ENCODE measurements at regions not wholly inside any gene's neighbourhood (a gene's known extent, or its start where the extent isn't known, plus 50 kb on each side); places are given as distances from the start of the nearest gene placed in this dataset.
"Not testable (repeated sequence)": the region's sequence is repeated elsewhere in the genome, so short reads cannot be mapped to it uniquely, and the experiment has no call there.

- intact Hi-C loops (cut with DNase I): no loop called here
- Histone ChIP-seq H3K4me1 (peaks cover 3% of the 10 kb centered on the region), H3K27ac (no peak overlapping the region), H3K36me3 (replicated peaks in 1 of 2; ENCODE audit: insufficient read depth in 1 of 2, low read depth in 2 of 2) (no peaks in the 10 kb centered on the region), H3K9me3 (no peaks in the 10 kb centered on the region), H3K4me3 (no peak overlapping the region), H3K27me3 (no peaks in the 10 kb centered on the region)
- 40 to 46% methylated on average over 6 of the region's 6 CpGs for WGBS, 2 donors
- DNase-seq (no peak), ATAC-seq (peak; percentile 24)
- TF ChIP-seq POLR2A (IDR thresholded peaks at IDR 0.05): no peak
- TF ChIP-seq CTCF (IDR thresholded peaks at IDR 0.05): no peak
Measured at GRCh38 chr2:236785611-236786057, 216.0 kb downstream of the ACKR3 start.

- TF ChIP-seq CTCF (IDR thresholded peaks at IDR 0.05) (no peak), POLR2A (IDR thresholded peaks at IDR 0.05) (no peak)
- no peak overlapping the region for H3K27ac ChIP-seq
Measured at GRCh38 chr2:236786751-236787150, 217.1 kb downstream of the ACKR3 start.

GRCh38 chr2:236787376-236787775 is 217.8 kb downstream of the ACKR3 start:
- ATAC-seq; DNase-seq; H3K9me3 ChIP-seq; H3K27ac ChIP-seq; H3K4me1 ChIP-seq; H3K4me3 ChIP-seq; H3K27me3 ChIP-seq; H3K36me3 ChIP-seq (replicated peaks in 1 of 2; ENCODE audit: insufficient read depth in 1 of 2, low read depth in 2 of 2); intact Hi-C loops (cut with DNase I): not testable (repeated sequence)
- 84 to 86% methylated on average over 5 of the region's 5 CpGs for WGBS, 2 donors

More at GRCh38 chr2:236786751-236787150, 217.1 kb downstream of the ACKR3 start:
- intact Hi-C loops (cut with DNase I): no loop called here
- Histone ChIP-seq H3K4me3 (no peak overlapping the region), H3K27me3 (no peaks in the 10 kb centered on the region), H3K36me3 (replicated peaks in 1 of 2; ENCODE audit: insufficient read depth in 1 of 2, low read depth in 2 of 2) (no peaks in the 10 kb centered on the region), H3K4me1 (peaks cover 3% of the 10 kb centered on the region), H3K9me3 (no peaks in the 10 kb centered on the region)
- DNase-seq (no peak), ATAC-seq (no peak)
- 89 to 91% methylated on average over 4 of the region's 4 CpGs for WGBS, 2 donors

- H3K27ac ChIP-seq: no peak overlapping the region
Measured at GRCh38 chr2:236787885-236788284, 218.3 kb downstream of the ACKR3 start.

GRCh38 chr2:236790963-236791362 is 221.3 kb downstream of the ACKR3 start:
- DNase-seq (no peak), ATAC-seq (no peak)
- 73 to 74% methylated on average over 6 of the region's 6 CpGs for WGBS, 2 donors

More at GRCh38 chr2:236787885-236788284, 218.3 kb downstream of the ACKR3 start:
- H3K4me1 ChIP-seq: peaks cover 3% of the 10 kb centered on the region
- TF ChIP-seq POLR2A (IDR thresholded peaks at IDR 0.05): no peak
- no peak for TF ChIP-seq CTCF (IDR thresholded peaks at IDR 0.05)
- no peaks in the 10 kb centered on the region for H3K27me3 ChIP-seq
- H3K36me3 ChIP-seq (replicated peaks in 1 of 2; ENCODE audit: insufficient read depth in 1 of 2, low read depth in 2 of 2): no peaks in the 10 kb centered on the region
- H3K4me3 ChIP-seq: no peak overlapping the region
- DNase-seq: peak in 1 of 4 donors; percentile 45
- 74 to 80% methylated on average over 7 of the region's 7 CpGs for WGBS, 2 donors
- no peak for ATAC-seq
- H3K9me3 ChIP-seq: no peaks in the 10 kb centered on the region
- intact Hi-C loops (cut with DNase I): no loop called here

More at GRCh38 chr2:236790963-236791362, 221.3 kb downstream of the ACKR3 start:
- TF ChIP-seq CTCF (IDR thresholded peaks at IDR 0.05): no peak
- no peak for TF ChIP-seq POLR2A (IDR thresholded peaks at IDR 0.05)
- H3K36me3 ChIP-seq (replicated peaks in 1 of 2; ENCODE audit: insufficient read depth in 1 of 2, low read depth in 2 of 2): no peaks in the 10 kb centered on the region
- no peak overlapping the region for H3K27ac ChIP-seq
- H3K27me3 ChIP-seq: no peaks in the 10 kb centered on the region
- peaks cover 3% of the 10 kb centered on the region for H3K4me1 ChIP-seq
- intact Hi-C loops (cut with DNase I): no loop called here
- H3K9me3 ChIP-seq: no peaks in the 10 kb centered on the region
- H3K4me3 ChIP-seq: no peak overlapping the region

Data from body of pancreas (tissue), 4 donors.